ENCODE measurements at regions not wholly inside any gene's neighbourhood (a gene's known extent, or its start where the extent isn't known, plus 50 kb on each side); places are given as distances from the start of the nearest gene placed in this dataset.

DNA sequence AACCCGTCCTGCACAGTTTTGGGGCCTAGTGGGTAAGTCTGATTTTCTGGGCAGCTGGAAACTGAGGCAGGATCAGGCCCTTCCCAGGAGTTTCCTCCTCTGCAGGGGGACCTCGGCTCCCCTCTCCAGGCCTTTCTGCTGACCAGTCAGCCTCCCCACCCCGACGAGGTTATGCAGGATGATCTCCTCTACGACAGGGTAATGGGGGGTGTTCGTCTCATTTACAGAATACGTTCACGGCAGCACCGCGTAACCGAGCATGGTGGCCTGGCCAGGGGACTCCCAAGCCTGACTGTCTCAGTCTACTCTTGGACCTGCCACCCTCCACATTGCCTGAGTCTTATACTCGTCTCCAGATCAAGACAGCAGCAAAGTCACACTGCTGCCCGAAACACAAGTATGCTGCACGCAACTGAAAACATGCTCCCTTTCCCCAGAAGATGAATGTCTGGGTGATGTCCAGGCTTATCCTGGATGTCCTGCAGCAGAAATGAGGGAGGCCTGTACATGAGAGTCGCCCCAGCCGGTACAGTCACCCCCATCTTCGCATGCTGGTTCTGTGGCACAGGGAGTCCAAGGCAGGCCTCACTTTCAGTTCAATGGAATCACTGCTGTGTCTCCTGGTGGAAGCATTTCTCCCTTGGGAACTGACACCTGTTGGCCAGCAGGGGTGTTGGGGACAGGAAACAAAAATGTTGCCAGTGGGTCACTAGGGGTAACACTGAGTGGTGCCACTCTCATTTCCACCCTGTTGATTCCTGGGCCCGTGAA lies 120.8 kb downstream of the SOX1 start:
- Mint-ChIP-seq H3K27me3 (ENCODE audit: low read depth in 3 of 3) (peaks cover 0 to 1% (median 0%) of the 10 kb centered on the region in 3 donors), H3K36me3 (no peaks in the 10 kb centered on the region), H3K4me3 (no peak overlapping the region), H3K9me3 (peaks cover 21 to 46% (median 32%) of the 10 kb centered on the region in 7 donors), H3K27ac (peak overlapping the region in 1 of 7 donors; percentile 21), H3K4me1 (peaks cover 10% of the 10 kb centered on the region)
- Histone ChIP-seq H3K27me3 (ENCODE audit: control insufficient read depth in 2 of 2, insufficient read depth in 2 of 2, low read length in 2 of 2) (no peaks in the 10 kb centered on the region), H3K4me3 (replicated peaks in 1 of 3; ENCODE audit: low read depth in 2 of 3, low read length in 3 of 3) (no peak overlapping the region), H3K4me2 (replicated peaks; ENCODE audit: extremely low read depth, low read length, poor library complexity, severe bottlenecking) (no peak overlapping the region), H3K79me2 (ENCODE audit: insufficient read depth, low read length) (no peaks in the 10 kb centered on the region), H3K4me1 (ENCODE audit: control insufficient read depth in 1 of 2, insufficient read depth in 2 of 2, low read length in 2 of 2) (peaks cover 13 to 15% of the 10 kb centered on the region in 2 donors), H3K27ac (ENCODE audit: low read depth in 1 of 2, low read length in 2 of 2) (no peak overlapping the region), H3K36me3 (replicated peaks in 1 of 2; ENCODE audit: control insufficient read depth in 1 of 2, insufficient read depth in 2 of 2, low read length in 2 of 2) (no peaks in the 10 kb centered on the region), H4K20me1 (ENCODE audit: insufficient read depth, low read length) (no peaks in the 10 kb centered on the region), H2AFZ (ENCODE audit: insufficient read depth, low read depth, low read length, poor library complexity, severe bottlenecking) (no peak overlapping the region), H3K9ac (ENCODE audit: insufficient read depth, low read length, poor library complexity, severe bottlenecking) (no peak overlapping the region), H3K9me3 (replicated peaks in 1 of 2; ENCODE audit: control insufficient read depth in 1 of 2, insufficient read depth in 1 of 2, low read length in 2 of 2) (peaks cover 38 to 53% of the 10 kb centered on the region in 2 donors)
- DNase-seq: no peak
- TF ChIP-seq, protein P1, sequence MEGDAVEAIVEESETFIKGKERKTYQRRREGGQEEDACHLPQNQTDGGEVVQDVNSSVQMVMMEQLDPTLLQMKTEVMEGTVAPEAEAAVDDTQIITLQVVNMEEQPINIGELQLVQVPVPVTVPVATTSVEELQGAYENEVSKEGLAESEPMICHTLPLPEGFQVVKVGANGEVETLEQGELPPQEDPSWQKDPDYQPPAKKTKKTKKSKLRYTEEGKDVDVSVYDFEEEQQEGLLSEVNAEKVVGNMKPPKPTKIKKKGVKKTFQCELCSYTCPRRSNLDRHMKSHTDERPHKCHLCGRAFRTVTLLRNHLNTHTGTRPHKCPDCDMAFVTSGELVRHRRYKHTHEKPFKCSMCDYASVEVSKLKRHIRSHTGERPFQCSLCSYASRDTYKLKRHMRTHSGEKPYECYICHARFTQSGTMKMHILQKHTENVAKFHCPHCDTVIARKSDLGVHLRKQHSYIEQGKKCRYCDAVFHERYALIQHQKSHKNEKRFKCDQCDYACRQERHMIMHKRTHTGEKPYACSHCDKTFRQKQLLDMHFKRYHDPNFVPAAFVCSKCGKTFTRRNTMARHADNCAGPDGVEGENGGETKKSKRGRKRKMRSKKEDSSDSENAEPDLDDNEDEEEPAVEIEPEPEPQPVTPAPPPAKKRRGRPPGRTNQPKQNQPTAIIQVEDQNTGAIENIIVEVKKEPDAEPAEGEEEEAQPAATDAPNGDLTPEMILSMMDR (IDR thresholded peaks at IDR 0.05): no peak
- 95% methylated on average over 9 of the region's 18 CpGs for WGBS (ENCODE audit: insufficient coverage)
- intact Hi-C loops (cut with micrococcal nuclease): no loop called here

DNA sequence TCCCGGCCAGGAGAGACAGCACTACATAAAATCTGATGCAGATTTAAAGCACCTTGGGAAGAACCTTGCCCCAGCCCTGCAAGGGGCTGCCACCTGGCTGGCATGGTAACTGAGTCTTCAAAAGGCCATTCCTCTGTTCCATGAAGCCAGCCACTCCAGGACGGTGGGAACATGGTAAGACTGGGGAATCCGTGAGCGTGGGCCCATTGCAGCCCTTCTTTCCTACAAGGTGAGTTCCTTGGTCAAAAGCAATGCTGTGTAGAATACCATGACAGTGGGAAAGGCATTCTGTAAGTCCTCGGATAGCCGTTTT lies 121.3 kb downstream of the SOX1 start:
- TF ChIP-seq, protein P1 (IDR thresholded peaks at IDR 0.05): no peak
- Mint-ChIP-seq H3K4me3 (no peak overlapping the region), H3K4me1 (peaks cover 8% of the 10 kb centered on the region), H3K36me3 (no peaks in the 10 kb centered on the region), H3K9me3 (peaks cover 24 to 46% (median 33%) of the 10 kb centered on the region in 7 donors), H3K27me3 (ENCODE audit: low read depth in 3 of 3) (peaks cover 0 to 1% (median 0%) of the 10 kb centered on the region in 3 donors), H3K27ac (peak overlapping the region in 1 of 7 donors; percentile 21)
- no peak overlapping the region for H3K4me3 ChIP-seq (replicated peaks in 1 of 3; ENCODE audit: low read depth in 2 of 3, low read length in 3 of 3)
- no peaks in the 10 kb centered on the region for H3K36me3 ChIP-seq (replicated peaks in 1 of 2; ENCODE audit: control insufficient read depth in 1 of 2, insufficient read depth in 2 of 2, low read length in 2 of 2)
- no peak overlapping the region for H3K4me2 ChIP-seq (replicated peaks; ENCODE audit: extremely low read depth, low read length, poor library complexity, severe bottlenecking)
- H3K27ac ChIP-seq (ENCODE audit: low read depth in 1 of 2, low read length in 2 of 2): no peak overlapping the region
- H3K27me3 ChIP-seq (ENCODE audit: control insufficient read depth in 2 of 2, insufficient read depth in 2 of 2, low read length in 2 of 2): no peaks in the 10 kb centered on the region
- no peak for DNase-seq
- H4K20me1 ChIP-seq (ENCODE audit: insufficient read depth, low read length): no peaks in the 10 kb centered on the region
- WGBS (ENCODE audit: insufficient coverage): 91% methylated on average over 6 of the region's 6 CpGs
- H3K4me1 ChIP-seq (ENCODE audit: control insufficient read depth in 1 of 2, insufficient read depth in 2 of 2, low read length in 2 of 2): peaks cover 10 to 11% of the 10 kb centered on the region in 2 donors
- H3K9ac ChIP-seq (ENCODE audit: insufficient read depth, low read length, poor library complexity, severe bottlenecking): no peak overlapping the region
- no peaks in the 10 kb centered on the region for H3K79me2 ChIP-seq (ENCODE audit: insufficient read depth, low read length)
- H2AFZ ChIP-seq (ENCODE audit: insufficient read depth, low read depth, low read length, poor library complexity, severe bottlenecking): no peak overlapping the region
- peaks cover 38 to 49% of the 10 kb centered on the region in 2 donors for H3K9me3 ChIP-seq (replicated peaks in 1 of 2; ENCODE audit: control insufficient read depth in 1 of 2, insufficient read depth in 1 of 2, low read length in 2 of 2)
- intact Hi-C loops (cut with micrococcal nuclease): no loop called here
